ENCODE measurements at regions not wholly inside any gene's neighbourhood (a gene's known extent, or its start where the extent isn't known, plus 50 kb on each side); places are given as distances from the start of the nearest gene placed in this dataset.

DNA sequence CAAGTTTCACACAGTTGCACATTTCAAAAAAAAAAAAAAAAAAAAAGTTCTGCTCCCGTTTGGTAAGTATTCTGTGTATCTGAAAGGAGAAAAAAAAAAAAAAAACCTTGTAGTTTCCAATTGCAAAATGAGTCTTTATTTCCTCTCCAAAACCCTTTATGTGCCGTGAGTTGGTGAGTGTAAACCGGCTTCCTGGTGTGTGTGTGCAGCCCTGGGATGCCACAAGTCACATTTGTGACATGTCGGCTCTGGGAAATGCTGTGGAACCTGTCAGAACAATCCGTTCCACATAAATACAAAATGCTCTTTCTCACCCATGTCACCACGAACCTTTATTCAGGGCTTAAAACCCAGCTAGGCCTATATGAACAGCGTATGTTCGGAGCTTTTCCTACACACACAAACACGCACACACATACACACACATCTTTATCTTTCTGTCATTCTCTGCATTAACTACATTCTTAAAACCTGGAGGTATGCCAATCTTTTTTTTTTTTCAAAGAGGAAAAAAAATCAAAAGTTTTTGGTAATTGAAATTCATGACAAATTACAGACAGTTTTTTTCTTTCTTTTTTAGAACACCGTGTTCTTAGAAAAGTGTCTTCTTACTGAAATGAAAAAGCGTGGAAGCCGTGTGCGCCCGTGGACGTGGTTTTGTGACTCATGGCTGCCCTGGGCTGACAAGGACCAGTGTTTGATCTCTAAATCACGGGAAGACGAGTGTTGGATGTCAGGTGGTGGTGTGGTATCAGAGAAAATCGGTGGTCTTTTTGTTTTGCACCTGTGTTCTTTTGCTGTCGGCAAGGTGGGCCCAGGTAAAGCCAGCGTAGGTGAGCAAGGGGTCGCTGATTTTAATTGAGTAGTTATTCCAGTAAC is 612.0 kb downstream of the VRK1 start:
- no peak for TF ChIP-seq CTCF (IDR thresholded peaks at IDR 0.05)
- ATAC-seq (ENCODE audit: low FRiP score), result no peak
- no peak for DNase-seq (ENCODE audit: low spot score)

DNA sequence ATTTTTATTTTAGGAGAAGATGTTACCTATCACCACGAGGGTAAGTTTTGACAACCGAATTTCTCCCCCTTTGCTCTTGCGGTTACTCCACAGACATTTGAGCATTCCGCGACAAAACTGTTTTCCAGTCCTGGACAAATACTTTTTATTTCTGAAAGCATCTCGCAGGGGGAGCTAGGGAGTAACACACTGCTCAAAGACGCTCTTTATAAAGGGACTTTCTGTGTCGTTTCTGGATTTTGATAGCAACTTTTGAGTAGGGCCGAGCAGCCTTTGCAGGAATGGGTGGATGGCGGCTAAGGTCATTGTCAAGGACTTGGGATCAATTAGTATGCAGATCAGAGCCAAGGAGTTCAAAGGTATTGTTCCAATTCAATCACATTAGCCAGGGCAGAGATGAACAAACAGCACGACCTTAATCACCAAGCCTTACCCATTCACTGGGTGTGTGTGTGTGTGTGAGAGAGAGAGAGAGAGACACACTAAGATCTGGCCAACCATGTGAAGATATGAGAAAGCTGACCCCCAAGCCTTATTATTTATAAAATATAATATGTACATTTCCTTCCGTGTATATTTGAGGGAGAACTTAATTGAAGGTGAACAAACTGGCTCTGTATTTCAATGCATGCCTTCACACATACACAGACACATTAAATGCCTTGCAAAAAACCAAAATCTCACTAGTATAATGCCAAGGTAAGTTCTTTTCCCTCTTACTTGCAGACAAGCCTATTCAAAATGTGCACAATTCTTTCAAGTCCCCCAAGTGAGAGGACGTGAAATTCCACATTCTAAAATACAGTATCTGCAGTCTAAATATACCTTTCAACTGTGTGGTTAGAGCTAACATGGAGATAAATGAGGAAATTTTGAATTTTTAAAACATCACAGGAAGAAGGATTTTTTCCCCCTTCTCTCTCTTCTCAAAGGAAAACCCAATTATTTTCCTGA is 613.8 kb downstream of the VRK1 start:
- ATAC-seq (ENCODE audit: low FRiP score) (no peak), DNase-seq (ENCODE audit: low spot score) (no peak)
- no peak for TF ChIP-seq CTCF (IDR thresholded peaks at IDR 0.05)

- ATAC-seq (ENCODE audit: low FRiP score), result no peak
- no peak for TF ChIP-seq CTCF (IDR thresholded peaks at IDR 0.05)
- DNase-seq (ENCODE audit: low spot score), result no peak
These were observed 614.9 kb downstream of the VRK1 start for GRCh38 chr14:97411938-97412612.

GRCh38 chr14:97413022-97413539 is 615.9 kb downstream of the VRK1 start:
- no peak for DNase-seq (ENCODE audit: low spot score)
- no peak for TF ChIP-seq CTCF (IDR thresholded peaks at IDR 0.05)
- ATAC-seq (ENCODE audit: low FRiP score), result no peak

GRCh38 chr14:97413966-97414717 is 617.0 kb downstream of the VRK1 start:
- no peak for TF ChIP-seq CTCF (IDR thresholded peaks at IDR 0.05)
- DNase-seq (ENCODE audit: low spot score) (no peak), ATAC-seq (ENCODE audit: low FRiP score) (no peak)

- no peak for TF ChIP-seq CTCF (IDR thresholded peaks at IDR 0.05)
- DNase-seq (ENCODE audit: low spot score) (no peak), ATAC-seq (ENCODE audit: low FRiP score) (no peak)
These were observed 617.5 kb downstream of the VRK1 start for GRCh38 chr14:97414718-97415098.

Data from omental fat pad (tissue), 3 donors.